ENCODE measurements at regions not wholly inside any gene's neighbourhood (a gene's known extent, or its start where the extent isn't known, plus 50 kb on each side); places are given as distances from the start of the nearest gene placed in this dataset.

GRCh38 chr2:199558156-199558555 is 100.4 kb upstream of the SATB2 start:
- Histone ChIP-seq H4K20me1 (ENCODE audit: control insufficient read depth, insufficient read depth, low read length, poor library complexity, severe bottlenecking) (no peaks in the 10 kb centered on the region), H3K9ac (ENCODE audit: low read length) (no peak overlapping the region), H3K36me3 (replicated peaks in 1 of 2; ENCODE audit: control extremely low read depth in 1 of 2, control insufficient read depth in 1 of 2, extremely low read depth in 1 of 2, insufficient read depth in 2 of 2, low read length in 1 of 2) (no peaks in the 10 kb centered on the region), H3K9me3 (ENCODE audit: control extremely low read depth in 1 of 3, control insufficient read depth in 2 of 3, insufficient read depth in 1 of 3, low read length in 2 of 3) (peaks cover 0 to 8% (median 0%) of the 10 kb centered on the region in 3 donors), H3K4me3 (ENCODE audit: control extremely low read depth in 1 of 5, extremely low read depth in 1 of 5, insufficient read depth in 1 of 5, low read depth in 2 of 5, low read length in 4 of 5) (no peak overlapping the region), H3K79me2 (ENCODE audit: control insufficient read depth, insufficient read depth, low read length) (no peaks in the 10 kb centered on the region), H2AFZ (ENCODE audit: insufficient read depth, low read depth, low read length, poor library complexity, severe bottlenecking) (no peak overlapping the region), H3K27ac (ENCODE audit: low read length in 2 of 2) (no peak overlapping the region), H3K27me3 (replicated peaks in 1 of 4; ENCODE audit: control extremely low read depth in 1 of 4, control insufficient read depth in 3 of 4, insufficient read depth in 4 of 4, low read length in 3 of 4) (no peaks in the 10 kb centered on the region), H3K4me1 (ENCODE audit: control insufficient read depth in 2 of 2, insufficient read depth in 2 of 2, low read length in 2 of 2) (no peaks in the 10 kb centered on the region), H3K4me2 (replicated peaks; ENCODE audit: low read depth, low read length, poor library complexity, severe bottlenecking) (no peak overlapping the region)
- Mint-ChIP-seq H3K9me3 (ENCODE audit: insufficient read depth) (peaks cover under 1% of the 10 kb centered on the region), H3K27ac (no peak overlapping the region), H3K4me3 (no peak overlapping the region), H3K4me1 (no peaks in the 10 kb centered on the region), H3K27me3 (no peaks in the 10 kb centered on the region)
- ChIA-PET CTCF (no interaction called here), POLR2A (no interaction called here)
- WGBS (ENCODE audit: insufficient coverage) = 96% methylated on average over 5 of the region's 14 CpGs
- intact Hi-C loops (cut with micrococcal nuclease) = no loop called here
- TF ChIP-seq, protein P1, sequence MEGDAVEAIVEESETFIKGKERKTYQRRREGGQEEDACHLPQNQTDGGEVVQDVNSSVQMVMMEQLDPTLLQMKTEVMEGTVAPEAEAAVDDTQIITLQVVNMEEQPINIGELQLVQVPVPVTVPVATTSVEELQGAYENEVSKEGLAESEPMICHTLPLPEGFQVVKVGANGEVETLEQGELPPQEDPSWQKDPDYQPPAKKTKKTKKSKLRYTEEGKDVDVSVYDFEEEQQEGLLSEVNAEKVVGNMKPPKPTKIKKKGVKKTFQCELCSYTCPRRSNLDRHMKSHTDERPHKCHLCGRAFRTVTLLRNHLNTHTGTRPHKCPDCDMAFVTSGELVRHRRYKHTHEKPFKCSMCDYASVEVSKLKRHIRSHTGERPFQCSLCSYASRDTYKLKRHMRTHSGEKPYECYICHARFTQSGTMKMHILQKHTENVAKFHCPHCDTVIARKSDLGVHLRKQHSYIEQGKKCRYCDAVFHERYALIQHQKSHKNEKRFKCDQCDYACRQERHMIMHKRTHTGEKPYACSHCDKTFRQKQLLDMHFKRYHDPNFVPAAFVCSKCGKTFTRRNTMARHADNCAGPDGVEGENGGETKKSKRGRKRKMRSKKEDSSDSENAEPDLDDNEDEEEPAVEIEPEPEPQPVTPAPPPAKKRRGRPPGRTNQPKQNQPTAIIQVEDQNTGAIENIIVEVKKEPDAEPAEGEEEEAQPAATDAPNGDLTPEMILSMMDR (IDR thresholded peaks at IDR 0.05) = no peak
- no peak for TF ChIP-seq EZH2 (IDR thresholded peaks at IDR 0.05; ENCODE audit: borderline replicate concordance, insufficient read depth, low read depth, low read length, poor library complexity, severe bottlenecking)
- DNase-seq (no peak), ATAC-seq (ENCODE audit: low read depth) (no peak)

GRCh38 chr2:199556527-199557285 is 99.0 kb upstream of the SATB2 start:
- CTCF ChIA-PET = no interaction called here
- DNase-seq (no peak), ATAC-seq (ENCODE audit: low read depth) (no peak)
- intact Hi-C loops (cut with micrococcal nuclease) = no loop called here
- Histone ChIP-seq H3K4me3 (ENCODE audit: control extremely low read depth in 1 of 5, extremely low read depth in 1 of 5, insufficient read depth in 1 of 5, low read depth in 2 of 5, low read length in 4 of 5) (no peak overlapping the region), H3K27ac (ENCODE audit: low read length in 2 of 2) (no peak overlapping the region), H3K79me2 (ENCODE audit: control insufficient read depth, insufficient read depth, low read length) (no peaks in the 10 kb centered on the region), H3K36me3 (replicated peaks in 1 of 2; ENCODE audit: control extremely low read depth in 1 of 2, control insufficient read depth in 1 of 2, extremely low read depth in 1 of 2, insufficient read depth in 2 of 2, low read length in 1 of 2) (no peaks in the 10 kb centered on the region), H3K9me3 (ENCODE audit: control extremely low read depth in 1 of 3, control insufficient read depth in 2 of 3, insufficient read depth in 1 of 3, low read length in 2 of 3) (peaks cover 0 to 8% (median 0%) of the 10 kb centered on the region in 3 donors), H4K20me1 (ENCODE audit: control insufficient read depth, insufficient read depth, low read length, poor library complexity, severe bottlenecking) (no peaks in the 10 kb centered on the region), H3K4me1 (ENCODE audit: control insufficient read depth in 2 of 2, insufficient read depth in 2 of 2, low read length in 2 of 2) (no peaks in the 10 kb centered on the region), H3K4me2 (replicated peaks; ENCODE audit: low read depth, low read length, poor library complexity, severe bottlenecking) (no peak overlapping the region), H2AFZ (ENCODE audit: insufficient read depth, low read depth, low read length, poor library complexity, severe bottlenecking) (no peak overlapping the region), H3K9ac (ENCODE audit: low read length) (no peak overlapping the region), H3K27me3 (replicated peaks in 1 of 4; ENCODE audit: control extremely low read depth in 1 of 4, control insufficient read depth in 3 of 4, insufficient read depth in 4 of 4, low read length in 3 of 4) (no peaks in the 10 kb centered on the region)
- Mint-ChIP-seq H3K9me3 (ENCODE audit: insufficient read depth) (no peaks in the 10 kb centered on the region), H3K4me3 (no peak overlapping the region), H3K27ac (no peak overlapping the region), H3K27me3 (no peaks in the 10 kb centered on the region), H3K4me1 (no peaks in the 10 kb centered on the region)
- WGBS (ENCODE audit: insufficient coverage) = 93% methylated on average over 8 of the region's 12 CpGs
- POLR2A ChIA-PET = no interaction called here
- no peak for TF ChIP-seq EZH2 (IDR thresholded peaks at IDR 0.05; ENCODE audit: borderline replicate concordance, insufficient read depth, low read depth, low read length, poor library complexity, severe bottlenecking)
- TF ChIP-seq, protein P1 (IDR thresholded peaks at IDR 0.05) = no peak

Data from B cell (primary cell).